PC-9 (cell line): ENCODE measurements at regions not wholly inside any gene's neighbourhood (a gene's known extent, or its start where the extent isn't known, plus 50 kb on each side); places are given as distances from the start of the nearest gene placed in this dataset.

ENCODE experiments used
- CTCF ChIP-seq: fragments of 200-600 bp; sonication (generic); conservative IDR thresholded peaks from 2 replicates; pipeline ENCODE4 v1.6.1; 2017; ENCODE audit warnings: mixed run types, antibody characterized with exemption, mild to moderate bottlenecking, moderate library complexity
- EZH2 ChIP-seq: fragments of 200-600 bp; sonication (generic); IDR thresholded peaks from 2 replicates; pipeline ENCODE4 v1.8.0; 2017; ENCODE audit warnings: antibody characterized with exemption, low read depth

GRCh38 chr6:37570482-37571133 is 70.9 kb upstream of the CCDC167 start:
- TF ChIP-seq EZH2 (no peak), CTCF (no peak)
